T-cell (primary cell): ENCODE measurements at regions not wholly inside any gene's neighbourhood (a gene's known extent, or its start where the extent isn't known, plus 50 kb on each side); places are given as distances from the start of the nearest gene placed in this dataset.
"Not testable (repeated sequence)": the region's sequence is repeated elsewhere in the genome, so short reads cannot be mapped to it uniquely, and the experiment has no call there.

ENCODE experiments used
- ATAC-seq, 4 experiments: fragments of 200-7000 bp in 3 of 4; fragments of 150-1000 bp in 1 of 4; cut with Tn5 transposase; replicated peaks in 1 of 4; 1 replicate in 3 of 4; 2 replicates in 1 of 4; pipeline ENCODE4 v1.10.0; 2021; ENCODE audit warnings: moderate library complexity in 3 of 4, mild to moderate bottlenecking in 2 of 4, moderate number of reproducible peaks in 1 of 4
- CTCF ChIA-PET, 2 donors: fragments of 300-600 bp; sonication (Branson Sonifier 250); formaldehyde crosslinking; loops; one replicate each; lab custom pipeline; 2022; ENCODE audit warnings: antibody characterized with exemption in 2 of 2; lab: Charles Lee
- POLR2A ChIA-PET, 2 donors: fragments of 300-600 bp; sonication (Branson Sonifier 250); formaldehyde crosslinking; loops; one replicate each; lab custom pipeline; 2022; ENCODE audit warnings: antibody characterized with exemption in 2 of 2; lab: Charles Lee
- DNase-seq, 35 experiments: peaks; one replicate each; pipeline versions ENCODE4 v3.0.0 to v3.0.0-alpha.2; 2013 to 2023
- H3K27ac ChIP-seq: one replicate; pipeline ENCODE4 v1.5.1; 2013; ENCODE audit warnings: low read length
- H3K27me3 ChIP-seq, 2 experiments: replicated peaks in 1 of 2; 1 replicate in 1 of 2; 2 replicates in 1 of 2; pipeline versions ENCODE4 v1.6.1 to v1.7.0; 2013; ENCODE audit warnings: low read length in 1 of 2, mixed read lengths in 1 of 2; ENCODE audit not compliant: control insufficient read depth in 2 of 2, insufficient read depth in 2 of 2; ENCODE audit errors: extremely low read depth in 1 of 2
- H3K36me3 ChIP-seq, 2 donors: 1 replicate in 1 of 2; 2 replicates in 1 of 2; pipeline versions ENCODE4 v1.6.1 to v1.7.0; 2013; ENCODE audit warnings: low read length in 1 of 2; ENCODE audit not compliant: control insufficient read depth in 2 of 2, insufficient read depth in 1 of 2; ENCODE audit errors: extremely low read depth in 1 of 2
- H3K4me1 ChIP-seq, 2 experiments: 1 replicate in 1 of 2; 2 replicates in 1 of 2; pipeline versions ENCODE4 v1.6.1 to v1.7.0; 2013; ENCODE audit warnings: low read length in 2 of 2, mixed read lengths in 1 of 2; ENCODE audit not compliant: insufficient read depth in 2 of 2, control insufficient read depth in 1 of 2; ENCODE audit errors: extremely low read depth in 1 of 2
- H3K4me3 ChIP-seq, 2 donors: 1 replicate in 1 of 2; 2 replicates in 1 of 2; pipeline versions ENCODE4 v1.5.1 to v1.7.0; 2013; ENCODE audit warnings: mild to moderate bottlenecking in 2 of 2, low read length in 1 of 2, moderate library complexity in 1 of 2; ENCODE audit not compliant: control insufficient read depth in 1 of 2; ENCODE audit errors: extremely low read depth in 1 of 2
- H3K9me3 ChIP-seq: 2 replicates; pipeline ENCODE4 v1.7.0; 2013
- H3K27ac Mint-ChIP-seq, 2 donors: one replicate each; pipeline ENCODE4 v1.8.0; 2020 to 2021; ENCODE audit warnings: mild to moderate bottlenecking in 2 of 2, mixed read lengths in 2 of 2
- H3K27me3 Mint-ChIP-seq, 2 donors: one replicate each; pipeline ENCODE4 v1.8.0; 2021 to 2022; ENCODE audit warnings: mixed read lengths in 2 of 2
- H3K36me3 Mint-ChIP-seq: one replicate; pipeline ENCODE4 v1.8.0; 2021; ENCODE audit warnings: mixed read lengths
- H3K4me1 Mint-ChIP-seq, 3 donors: one replicate each; pipeline ENCODE4 v1.8.0; 2020 to 2022; ENCODE audit warnings: mixed read lengths in 3 of 3, mild to moderate bottlenecking in 1 of 3
- H3K4me3 Mint-ChIP-seq, 3 donors: one replicate each; pipeline ENCODE4 v1.8.0; 2020 to 2022; ENCODE audit warnings: mild to moderate bottlenecking in 3 of 3, mixed read lengths in 3 of 3, moderate library complexity in 3 of 3
- H3K9me3 Mint-ChIP-seq, 3 donors: one replicate each; pipeline ENCODE4 v1.8.0; 2020 to 2022; ENCODE audit warnings: mixed read lengths in 3 of 3
- WGBS: methylation state at CpG from one replicate; pipeline ENCODE4 v1.1.5; 2013; ENCODE audit warnings: missing lambda C conversion rate; ENCODE audit not compliant: insufficient coverage; 5-methylcytosine and 5-hydroxymethylcytosine counted together

DNA sequence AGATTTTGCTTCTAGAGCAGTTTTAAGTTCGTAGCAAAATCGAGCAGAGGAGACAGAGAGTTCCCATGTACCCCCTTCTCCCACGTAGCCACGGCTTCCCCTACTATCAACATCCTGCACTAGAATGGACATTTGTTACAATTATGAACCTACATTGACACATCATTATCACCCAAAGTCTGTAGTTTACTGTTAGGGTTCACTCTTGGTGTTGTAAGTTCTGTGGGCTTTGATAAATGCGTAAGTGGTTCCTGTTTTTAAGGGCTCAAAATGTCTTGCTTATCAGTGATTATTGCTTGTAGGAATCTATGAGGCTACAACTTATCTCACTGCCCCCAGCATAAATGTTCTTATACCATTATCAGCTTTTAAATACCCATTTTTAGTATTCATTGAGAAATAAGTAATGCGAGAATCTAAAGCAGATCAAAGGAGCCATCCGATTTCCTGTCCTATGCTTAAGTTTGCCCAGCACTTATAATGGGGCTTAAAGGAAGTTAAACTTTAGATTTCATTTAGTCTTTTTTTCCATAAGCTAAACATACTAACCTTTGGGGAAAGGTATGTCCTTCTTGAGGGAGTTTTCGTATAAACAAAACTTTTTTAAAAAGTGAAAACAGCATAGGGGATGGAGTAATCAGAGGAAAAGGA, 118.7 kb downstream of the HAUS1 start:
- Histone ChIP-seq H3K27ac (peak overlapping the region; percentile 25), H3K4me3 (no peak overlapping the region), H3K27me3 (no peaks in the 10 kb centered on the region), H3K36me3 (peaks cover 0 to 2% of the 10 kb centered on the region in 2 donors), H3K4me1 (peaks cover 12 to 27% of the 10 kb centered on the region in 2 experiments), H3K9me3 (no peaks in the 10 kb centered on the region)
- H3K36me3 Mint-ChIP-seq = peaks cover 28% of the 10 kb centered on the region
- H3K4me1 Mint-ChIP-seq = peaks cover 62 to 85% (median 80%) of the 10 kb centered on the region in 3 donors
- WGBS = no CpG with 5 or more reads among the region's 8 CpGs
- H3K27ac Mint-ChIP-seq = peak overlapping the region; percentile 68 to 75
- ATAC-seq (peak; percentile 51 to 73 (median 64)), DNase-seq (peak in 1 of 35 experiments; percentile 24)
- ChIA-PET POLR2A (no interaction called here), CTCF (interaction anchor here in 1 of 2 donors (1.2 to 2.3 kb wide), 3 partner anchors 10 to 49 kb away, joined by 4 to 8 read pairs (median 5); a partner anchor contains a TSS)
- H3K9me3 Mint-ChIP-seq = no peaks in the 10 kb centered on the region
- no peaks in the 10 kb centered on the region for H3K27me3 Mint-ChIP-seq
- peak overlapping the region; percentile 22 to 59 (median 55) for H3K4me3 Mint-ChIP-seq

DNA sequence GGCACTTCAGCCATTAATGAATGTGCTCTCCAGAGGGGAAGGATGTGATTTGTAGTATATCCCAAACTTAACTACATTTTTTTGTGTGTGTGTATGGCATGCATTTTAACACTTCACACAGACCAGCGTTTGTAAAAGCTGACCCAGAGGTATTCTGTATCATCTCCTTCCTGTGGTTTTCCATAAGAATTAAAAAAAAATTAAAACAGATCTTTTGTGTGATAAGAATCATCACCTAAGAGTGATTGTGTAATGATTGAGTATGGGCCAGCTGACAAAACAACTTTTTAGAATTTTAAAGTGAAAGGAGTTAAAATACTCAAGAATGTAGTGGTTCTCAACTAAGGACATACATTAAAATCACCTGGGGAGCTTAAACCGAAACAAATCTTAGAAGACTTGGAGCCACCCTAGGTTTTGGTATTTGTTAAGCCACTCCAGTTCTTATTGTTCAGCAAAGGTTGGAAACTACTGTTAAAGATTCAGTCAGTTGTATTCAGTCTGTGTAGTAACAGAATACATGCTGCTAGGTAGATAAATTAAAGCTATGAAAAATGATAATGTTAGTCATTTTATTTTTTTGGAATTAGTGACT, 120.1 kb downstream of the HAUS1 start:
- no peak for ATAC-seq
- H3K27ac Mint-ChIP-seq = peak overlapping the region; percentile 76 to 78
- POLR2A ChIA-PET = no interaction called here

DNA sequence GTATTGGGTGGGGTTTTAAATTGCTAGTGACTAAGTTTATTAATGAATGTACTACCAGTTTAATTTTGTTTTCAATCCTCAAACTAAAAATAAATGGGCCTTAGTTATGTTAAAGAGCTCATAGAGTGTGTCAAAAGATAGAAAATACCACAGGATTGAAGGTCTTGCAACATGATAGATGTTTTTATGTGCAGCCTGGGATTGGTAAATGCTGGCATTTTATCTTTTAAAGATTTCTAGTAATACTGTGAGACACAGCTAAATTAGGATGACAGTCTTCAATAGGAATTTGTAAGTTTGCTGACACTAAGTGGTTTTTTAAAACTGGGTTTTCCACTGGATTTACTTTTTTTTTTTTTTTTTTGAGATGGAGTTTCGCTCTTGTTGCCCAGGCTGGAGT, 122.3 kb downstream of the HAUS1 start:
- ATAC-seq (no peak), DNase-seq (no peak)
- peaks cover 25 to 43% of the 10 kb centered on the region in 2 experiments for H3K4me1 ChIP-seq
- peaks cover 8% of the 10 kb centered on the region for H3K36me3 Mint-ChIP-seq
- H3K27ac ChIP-seq = no peak overlapping the region
- no peaks in the 10 kb centered on the region for H3K9me3 ChIP-seq
- H3K9me3 Mint-ChIP-seq = no peaks in the 10 kb centered on the region
- no peaks in the 10 kb centered on the region for H3K27me3 Mint-ChIP-seq
- CTCF ChIA-PET = interaction anchor here (0.7 kb wide), 2 partner anchors 16 to 1674 kb away, joined by 4 to 9 read pairs; no protein-coding TSS in a partner anchor
- no CpG with 5 or more reads among the region's 1 CpG for WGBS
- H3K27ac Mint-ChIP-seq = peak overlapping the region in 1 of 2 donors; percentile 69
- no peak overlapping the region for H3K4me3 ChIP-seq
- no peak overlapping the region for H3K4me3 Mint-ChIP-seq
- no peaks in the 10 kb centered on the region for H3K36me3 ChIP-seq
- H3K27me3 ChIP-seq = no peaks in the 10 kb centered on the region
- POLR2A ChIA-PET = interaction anchor here in 1 of 2 donors (0.8 kb wide), 1 partner anchor 37 kb away, joined by 4 read pairs; no protein-coding TSS in a partner anchor
- H3K4me1 Mint-ChIP-seq = peaks cover 74 to 84% (median 84%) of the 10 kb centered on the region in 3 donors

More for the DNA sequence above, 120.1 kb downstream of the HAUS1 start:
- Mint-ChIP-seq H3K27me3 (no peaks in the 10 kb centered on the region), H3K4me1 (peaks cover 61 to 81% (median 78%) of the 10 kb centered on the region in 3 donors), H3K36me3 (peaks cover 15% of the 10 kb centered on the region), H3K9me3 (no peaks in the 10 kb centered on the region), H3K4me3 (no peak overlapping the region)
- Histone ChIP-seq H3K27ac (no peak overlapping the region), H3K4me1 (peaks cover 17 to 40% of the 10 kb centered on the region in 2 experiments), H3K27me3 (no peaks in the 10 kb centered on the region), H3K36me3 (peaks cover 0 to 2% of the 10 kb centered on the region in 2 donors), H3K9me3 (no peaks in the 10 kb centered on the region), H3K4me3 (no peak overlapping the region)
- DNase-seq = no peak
- no CpG with 5 or more reads among the region's 2 CpGs for WGBS
- CTCF ChIA-PET = interaction anchor here in 1 of 2 donors (1.2 to 1.8 kb wide), 2 partner anchors 13 to 51 kb away, joined by 4 to 5 read pairs; a partner anchor contains a TSS

DNA sequence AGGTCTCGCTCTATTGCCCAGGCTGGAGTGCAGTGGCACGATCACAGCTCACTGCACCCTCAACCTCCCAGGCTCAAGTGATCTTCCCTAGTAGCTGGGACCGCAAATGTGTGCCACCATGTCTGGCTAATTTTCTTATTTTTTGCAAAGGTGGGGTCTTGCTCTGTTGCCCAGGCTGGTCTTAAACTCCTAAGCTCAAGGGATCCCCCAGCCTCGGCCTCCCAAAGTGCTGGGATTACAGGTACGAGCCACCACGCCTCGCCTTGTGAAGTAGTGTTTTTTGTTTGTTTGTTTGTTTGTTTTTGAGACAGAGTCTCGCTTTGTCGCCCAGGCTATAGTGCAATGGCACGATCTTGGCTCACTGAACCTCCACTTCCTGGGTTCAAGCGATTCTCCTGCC, 125.5 kb downstream of the HAUS1 start:
- H3K4me1 Mint-ChIP-seq = peaks cover 65 to 77% (median 71%) of the 10 kb centered on the region in 3 donors
- H3K9me3 Mint-ChIP-seq, H3K27me3 ChIP-seq, DNase-seq, H3K27ac ChIP-seq, H3K36me3 Mint-ChIP-seq, H3K9me3 ChIP-seq, POLR2A ChIA-PET, H3K27me3 Mint-ChIP-seq, H3K4me3 ChIP-seq, ATAC-seq, H3K36me3 ChIP-seq: not testable (repeated sequence)
- peak overlapping the region; percentile 66 to 84 for H3K27ac Mint-ChIP-seq
- 100% methylated on average over 6 of the region's 11 CpGs for WGBS
- CTCF ChIA-PET = interaction anchor here in 1 of 2 donors (0.7 kb wide), 1 partner anchor 13 kb away, joined by 3 read pairs; no protein-coding TSS in a partner anchor
- H3K4me3 Mint-ChIP-seq = peak overlapping the region in 1 of 3 donors; percentile 33
- peaks cover 22 to 26% of the 10 kb centered on the region in 2 experiments for H3K4me1 ChIP-seq

DNA sequence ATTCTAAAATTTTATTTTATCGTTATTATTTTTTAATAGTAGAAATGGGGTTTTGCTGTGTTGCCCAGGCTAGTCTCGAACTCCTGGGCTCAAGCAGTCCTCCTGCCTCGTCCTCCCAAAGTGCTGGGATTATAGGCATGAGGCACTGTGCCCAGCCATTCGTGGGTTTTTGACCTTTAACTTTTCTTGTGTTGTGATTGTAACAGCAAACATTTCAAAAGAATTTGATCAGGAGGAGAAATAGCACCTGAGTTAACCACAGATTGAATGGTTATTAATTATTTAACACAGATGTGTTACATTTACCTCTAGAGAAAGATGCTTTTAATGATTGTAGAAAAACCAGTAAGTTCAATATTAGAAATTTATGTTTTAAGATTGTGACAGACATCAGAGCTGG, 132.0 kb downstream of the HAUS1 start:
- WGBS = 100% methylated on average over 1 of the region's 4 CpGs
- Histone ChIP-seq H3K4me1 (peaks cover 0 to 9% of the 10 kb centered on the region in 2 experiments), H3K36me3 (no peaks in the 10 kb centered on the region), H3K9me3 (no peaks in the 10 kb centered on the region), H3K27me3 (no peaks in the 10 kb centered on the region), H3K27ac (no peak overlapping the region), H3K4me3 (no peak overlapping the region)
- H3K27me3 Mint-ChIP-seq = no peaks in the 10 kb centered on the region
- H3K9me3 Mint-ChIP-seq = no peaks in the 10 kb centered on the region
- H3K27ac Mint-ChIP-seq = no peak overlapping the region
- ATAC-seq = no peak
- H3K36me3 Mint-ChIP-seq = peaks cover 16% of the 10 kb centered on the region
- peaks cover 59 to 66% (median 64%) of the 10 kb centered on the region in 3 donors for H3K4me1 Mint-ChIP-seq
- CTCF ChIA-PET = no interaction called here
- POLR2A ChIA-PET = no interaction called here
- DNase-seq = no peak
- H3K4me3 Mint-ChIP-seq = no peak overlapping the region

DNA sequence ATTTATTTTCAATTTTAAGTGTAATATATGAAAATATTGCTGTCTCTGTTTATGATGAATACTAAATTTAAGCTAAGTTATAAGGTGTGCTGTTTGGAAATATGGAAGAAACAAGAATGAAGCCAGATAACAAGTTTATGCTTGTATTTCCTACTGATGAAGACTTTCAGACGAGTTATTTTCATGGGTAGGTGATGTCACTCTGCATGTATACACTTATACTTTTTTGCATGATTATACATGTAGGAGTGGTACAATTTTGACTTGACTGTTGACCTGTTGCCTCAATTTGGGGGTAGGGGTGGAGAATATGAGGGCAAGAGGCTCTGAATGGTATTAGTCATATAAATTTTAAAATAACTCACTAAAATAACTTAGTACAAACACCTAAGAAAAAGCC, 133.7 kb downstream of the HAUS1 start:
- no peak overlapping the region for H3K27ac Mint-ChIP-seq
- no CpG with 5 or more reads among the region's 1 CpG for WGBS
- no peaks in the 10 kb centered on the region for H3K9me3 ChIP-seq
- H3K4me1 Mint-ChIP-seq = peaks cover 51 to 57% (median 57%) of the 10 kb centered on the region in 3 donors
- DNase-seq (no peak), ATAC-seq (no peak)
- H3K4me3 ChIP-seq = no peak overlapping the region
- H3K36me3 ChIP-seq = peaks cover 0 to 5% of the 10 kb centered on the region in 2 donors
- H3K27ac ChIP-seq = no peak overlapping the region
- H3K9me3 Mint-ChIP-seq = no peaks in the 10 kb centered on the region
- H3K4me1 ChIP-seq = peaks cover 0 to 4% of the 10 kb centered on the region in 2 experiments
- POLR2A ChIA-PET = no interaction called here
- no peak overlapping the region for H3K4me3 Mint-ChIP-seq
- CTCF ChIA-PET = no interaction called here
- peaks cover 16% of the 10 kb centered on the region for H3K36me3 Mint-ChIP-seq
- no peaks in the 10 kb centered on the region for H3K27me3 ChIP-seq
- no peaks in the 10 kb centered on the region for H3K27me3 Mint-ChIP-seq
